ENCODE measurements at regions not wholly inside any gene's neighbourhood (a gene's known extent, or its start where the extent isn't known, plus 50 kb on each side); places are given as distances from the start of the nearest gene placed in this dataset.
"Not testable (repeated sequence)": the region's sequence is repeated elsewhere in the genome, so short reads cannot be mapped to it uniquely, and the experiment has no call there.

GRCh38 chr3:125822175-125822574, 146.8 kb upstream of the ROPN1B start:
- peak in 1 of 4 experiments; percentile 9 for DNase-seq

- not testable (repeated sequence) for DNase-seq
Observed at GRCh38 chr3:125831005-125831750, 137.8 kb upstream of the ROPN1B start.

- not testable (repeated sequence) for DNase-seq
Observed at GRCh38 chr3:125835562-125835961, 133.4 kb upstream of the ROPN1B start.

GRCh38 chr3:125836011-125836551, 132.9 kb upstream of the ROPN1B start:
- not testable (repeated sequence) for DNase-seq

GRCh38 chr3:125836786-125837185, 132.2 kb upstream of the ROPN1B start:
- not testable (repeated sequence) for DNase-seq

- DNase-seq = not testable (repeated sequence)
Observed at GRCh38 chr3:125838857-125839256, 130.1 kb upstream of the ROPN1B start.

- not testable (repeated sequence) for DNase-seq
Observed at GRCh38 chr3:125840465-125840864, 128.5 kb upstream of the ROPN1B start.

- not testable (repeated sequence) for DNase-seq
Observed at GRCh38 chr3:125847966-125848365, 121.0 kb upstream of the ROPN1B start.

GRCh38 chr3:125855006-125855405, 114.0 kb upstream of the ROPN1B start:
- DNase-seq = not testable (repeated sequence)

GRCh38 chr3:125860547-125860946, 108.4 kb upstream of the ROPN1B start:
- DNase-seq = not testable (repeated sequence)

GRCh38 chr3:125862841-125863254, 106.1 kb upstream of the ROPN1B start:
- not testable (repeated sequence) for DNase-seq

GRCh38 chr3:125864532-125864931, 104.4 kb upstream of the ROPN1B start:
- not testable (repeated sequence) for DNase-seq

GRCh38 chr3:125886006-125886405, 83.0 kb upstream of the ROPN1B start:
- not testable (repeated sequence) for DNase-seq

- DNase-seq = not testable (repeated sequence)
Observed at GRCh38 chr3:125899181-125899580, 69.8 kb upstream of the ROPN1B start.

GRCh38 chr3:125901473-125901872, 67.5 kb upstream of the ROPN1B start:
- not testable (repeated sequence) for DNase-seq

- not testable (repeated sequence) for DNase-seq
Observed at GRCh38 chr3:125903780-125904455, 65.1 kb upstream of the ROPN1B start.

- DNase-seq = not testable (repeated sequence)
Observed at GRCh38 chr3:125907279-125907678, 61.7 kb upstream of the ROPN1B start.

- DNase-seq = not testable (repeated sequence)
Observed at GRCh38 chr3:125910851-125911250, 58.1 kb upstream of the ROPN1B start.

- DNase-seq = not testable (repeated sequence)
Observed at GRCh38 chr3:125914608-125915436, 54.2 kb upstream of the ROPN1B start.

- peak in 1 of 4 experiments; percentile 40 for DNase-seq
Observed at GRCh38 chr3:125915437-125915787, 53.6 kb upstream of the ROPN1B start.

GRCh38 chr3:125915792-125916375, 53.1 kb upstream of the ROPN1B start:
- DNase-seq = peak; percentile 97 to 99 (median 98)

GRCh38 chr3:125916376-125916978, 52.5 kb upstream of the ROPN1B start:
- peak; percentile 97 to 99 (median 98) for DNase-seq

Data from activated CD4-positive, CD25-positive, alpha-beta regulatory T cell (primary cell).